Dedifferentiated amniotic fluid mesenchymal stem cell (primary cell): ENCODE measurements at regions not wholly inside any gene's neighbourhood (a gene's known extent, or its start where the extent isn't known, plus 50 kb on each side); places are given as distances from the start of the nearest gene placed in this dataset.
"Not testable (repeated sequence)": the region's sequence is repeated elsewhere in the genome, so short reads cannot be mapped to it uniquely, and the experiment has no call there.

Experiments
- DNase-seq: peaks from one replicate; pipeline ENCODE4 v3.0.0-alpha.2; 2016; ENCODE audit errors: extremely low spot score

GRCh38 chr7:73244782-73245311 lies 63.8 kb downstream of the NSUN5 start:
- not testable (repeated sequence) for DNase-seq

DNA sequence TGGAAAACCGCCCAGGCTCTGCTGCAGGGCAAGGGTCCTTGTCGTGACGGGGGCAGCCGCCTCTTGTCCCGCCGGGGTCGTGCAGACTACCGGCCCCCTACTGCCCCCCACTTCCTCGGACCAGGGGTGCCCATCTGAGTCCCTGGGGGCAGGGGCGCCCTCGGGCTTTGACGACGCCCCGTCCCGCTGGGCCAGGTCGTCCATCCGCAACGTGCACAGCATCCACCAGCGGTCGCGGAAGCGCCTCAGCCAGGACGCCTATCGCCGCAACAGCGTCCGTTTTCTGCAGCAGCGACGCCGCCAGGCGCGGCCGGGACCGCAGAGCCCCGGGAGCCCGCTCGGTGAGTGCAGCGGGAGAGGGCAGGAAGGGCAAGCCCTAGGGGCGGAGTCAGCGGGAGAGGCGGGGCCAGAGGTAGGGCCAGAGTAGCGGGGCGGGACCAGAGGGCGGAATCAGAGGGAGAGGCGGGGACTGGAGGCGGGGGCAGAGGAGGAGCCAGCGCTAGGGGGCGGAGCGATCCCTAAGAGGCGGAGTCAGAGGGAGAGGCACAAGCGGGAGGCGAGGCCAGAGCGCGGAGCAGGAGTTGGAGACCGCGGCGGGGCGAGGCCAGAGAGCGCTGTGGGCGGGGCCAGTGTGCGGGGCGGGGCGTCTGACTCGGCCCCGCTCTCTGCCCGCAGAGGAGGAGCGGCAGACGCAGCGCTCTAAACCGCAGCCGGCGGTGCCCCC lies 73.5 kb downstream of the NSUN5 start:
- not testable (repeated sequence) for DNase-seq

DNA sequence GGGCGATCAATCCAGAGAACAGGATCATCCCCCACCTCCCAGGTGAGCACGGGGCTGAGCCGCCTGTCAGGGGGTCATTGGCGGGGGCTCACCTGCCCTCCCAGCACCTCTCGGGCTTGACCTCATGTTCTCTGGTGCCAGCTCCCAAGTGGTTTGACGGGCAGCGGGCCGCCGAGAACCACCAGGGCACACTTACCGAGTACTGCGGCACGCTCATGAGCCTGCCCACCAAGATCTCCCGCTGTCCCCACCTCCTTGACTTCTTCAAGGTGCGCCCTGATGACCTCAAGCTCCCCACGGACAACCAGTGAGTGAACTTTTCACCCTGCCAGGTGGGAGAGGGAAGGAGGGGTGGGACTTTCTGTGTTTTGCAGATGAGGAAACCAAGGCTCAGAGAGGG lies 82.9 kb downstream of the NSUN5 start:
- DNase-seq: not testable (repeated sequence)

DNA sequence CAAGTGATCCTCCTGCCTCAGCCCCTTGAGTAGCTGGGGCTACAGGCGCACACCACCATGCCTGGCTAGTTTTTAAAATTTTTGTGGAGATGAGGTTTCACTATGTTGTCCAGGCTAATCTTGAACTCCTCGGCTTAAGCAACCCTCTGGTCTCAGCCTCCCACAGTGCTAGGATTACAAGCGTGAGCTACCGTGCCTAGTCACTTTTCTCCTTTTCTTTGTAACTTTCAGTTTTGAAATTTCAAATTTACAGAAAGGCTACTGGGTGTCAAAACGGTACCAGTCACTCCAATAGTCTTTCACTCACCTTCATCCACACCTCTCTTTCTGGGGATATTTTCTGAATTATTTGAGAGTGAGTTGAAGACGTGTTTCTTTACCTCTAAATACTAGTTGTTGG lies 86.9 kb downstream of the NSUN5 start:
- not testable (repeated sequence) for DNase-seq

DNA sequence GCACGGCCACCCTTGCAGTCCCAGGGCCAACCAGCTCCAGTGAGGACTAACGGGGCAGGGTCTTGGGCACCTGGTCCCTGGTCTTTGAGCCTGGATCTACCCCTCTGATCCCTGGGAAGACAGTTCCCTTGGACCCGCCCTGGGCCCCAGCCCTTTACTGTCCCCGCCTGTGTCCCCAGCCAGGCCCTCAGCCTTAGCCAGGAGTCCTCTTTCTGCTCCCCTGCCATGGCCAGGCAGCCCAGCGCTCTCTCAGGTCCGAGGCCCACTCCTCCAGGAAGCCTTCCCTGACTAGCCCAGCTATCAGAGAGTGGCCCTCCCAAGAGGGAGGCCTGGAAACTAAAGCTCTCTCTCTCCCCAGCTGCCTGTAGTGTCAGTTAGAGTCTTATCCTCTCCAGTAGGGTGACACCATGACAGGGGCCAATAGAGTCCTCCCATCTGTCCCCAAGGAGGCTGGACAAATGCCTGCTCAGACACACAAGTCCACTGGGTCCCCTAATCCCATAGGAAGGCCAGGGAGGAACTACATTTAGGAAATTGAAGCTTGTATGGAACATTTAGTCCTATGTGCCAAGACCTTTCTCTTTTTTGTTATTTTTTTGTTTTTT lies 87.8 kb downstream of the NSUN5 start:
- DNase-seq: not testable (repeated sequence)

DNA sequence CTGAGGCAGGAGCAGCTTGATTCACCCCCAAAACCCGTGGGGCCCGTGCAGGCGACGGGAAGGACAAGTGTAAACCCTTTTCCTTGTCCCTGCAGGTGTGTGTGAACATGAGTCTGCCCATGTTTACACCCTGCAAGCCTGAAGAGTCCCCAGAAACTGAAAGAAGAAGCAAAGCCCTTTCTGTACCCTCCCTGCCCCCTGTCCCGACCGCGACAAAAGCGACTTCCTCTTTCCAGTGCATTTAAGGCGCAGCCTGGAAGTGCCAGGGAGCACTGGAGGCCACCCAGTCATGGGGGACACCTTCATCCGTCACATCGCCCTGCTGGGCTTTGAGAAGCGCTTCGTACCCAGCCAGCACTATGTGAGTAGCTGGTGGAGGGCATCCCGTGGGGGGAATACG lies 88.3 kb downstream of the NSUN5 start:
- DNase-seq: not testable (repeated sequence)

GRCh38 chr7:73218802-73219201 lies 89.8 kb downstream of the NSUN5 start:
- DNase-seq: not testable (repeated sequence)

DNA sequence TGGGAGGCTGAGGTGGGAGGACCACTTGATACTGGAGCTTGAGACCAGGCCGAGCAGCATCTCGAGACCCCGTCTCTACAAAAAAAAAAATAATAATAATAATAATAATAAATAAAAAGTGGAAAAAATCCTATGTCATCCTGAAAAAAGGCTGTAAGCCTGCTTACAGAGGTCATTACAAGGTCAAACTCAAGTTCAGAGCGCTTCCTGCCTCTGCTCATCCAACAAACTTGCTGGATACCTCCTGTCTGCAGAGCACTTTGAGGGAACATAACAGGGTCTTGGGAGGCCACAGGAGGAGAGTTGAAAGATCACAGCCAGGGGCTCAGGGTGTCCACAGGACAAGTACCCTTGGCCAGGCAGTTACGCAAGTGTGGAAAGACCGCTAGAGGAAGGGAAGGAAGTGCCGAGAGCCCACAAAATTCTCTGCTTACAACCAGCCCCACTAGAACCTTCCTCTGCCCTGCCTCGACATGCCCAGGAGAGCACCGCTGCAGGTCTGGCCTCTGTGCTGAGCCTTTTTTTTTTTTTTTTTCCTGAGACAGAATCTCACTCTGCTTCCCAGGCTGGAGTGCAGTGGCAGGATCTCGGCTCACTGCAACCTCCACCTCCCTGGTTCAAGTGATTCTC lies 92.5 kb downstream of the NSUN5 start:
- not testable (repeated sequence) for DNase-seq

DNA sequence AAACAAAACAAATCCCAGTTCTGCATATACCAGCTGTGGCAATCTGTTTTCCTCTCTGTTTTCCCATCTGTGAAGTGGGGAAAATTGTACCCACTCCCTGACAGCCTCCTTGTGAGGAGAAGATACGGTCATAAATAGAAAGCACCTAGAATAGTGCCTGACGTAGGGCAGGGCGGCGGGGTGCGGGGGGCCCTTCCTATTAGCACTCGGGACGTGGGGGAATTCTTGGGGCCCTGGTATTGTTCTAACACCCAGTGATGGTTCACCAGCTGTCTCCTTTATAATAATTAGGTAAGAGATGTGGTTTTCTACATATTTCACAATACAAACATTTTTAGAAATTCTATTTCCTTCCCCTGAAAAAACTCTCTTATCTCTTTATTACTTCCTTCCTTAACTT lies 93.4 kb downstream of the NSUN5 start:
- not testable (repeated sequence) for DNase-seq

DNA sequence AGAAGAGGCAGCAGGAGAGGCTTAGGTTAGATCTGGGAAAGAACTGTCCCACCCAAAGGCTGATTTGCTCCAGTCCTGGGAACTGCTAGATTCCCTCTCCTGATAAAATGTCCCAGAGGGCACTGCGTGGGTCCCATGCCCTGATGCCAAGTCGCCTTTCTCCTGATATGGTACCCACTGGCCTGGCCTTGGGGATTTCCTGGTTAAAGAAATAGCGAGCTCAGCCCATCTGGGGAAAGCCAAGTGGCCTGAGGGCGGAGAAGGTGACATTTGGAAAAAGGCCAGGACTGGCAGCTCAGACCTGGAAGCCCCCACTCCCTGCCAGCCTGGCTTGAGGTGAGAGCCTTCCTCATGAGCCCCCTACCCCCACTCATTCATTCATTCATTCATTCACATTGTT lies 94.2 kb downstream of the NSUN5 start:
- DNase-seq: not testable (repeated sequence)

DNA sequence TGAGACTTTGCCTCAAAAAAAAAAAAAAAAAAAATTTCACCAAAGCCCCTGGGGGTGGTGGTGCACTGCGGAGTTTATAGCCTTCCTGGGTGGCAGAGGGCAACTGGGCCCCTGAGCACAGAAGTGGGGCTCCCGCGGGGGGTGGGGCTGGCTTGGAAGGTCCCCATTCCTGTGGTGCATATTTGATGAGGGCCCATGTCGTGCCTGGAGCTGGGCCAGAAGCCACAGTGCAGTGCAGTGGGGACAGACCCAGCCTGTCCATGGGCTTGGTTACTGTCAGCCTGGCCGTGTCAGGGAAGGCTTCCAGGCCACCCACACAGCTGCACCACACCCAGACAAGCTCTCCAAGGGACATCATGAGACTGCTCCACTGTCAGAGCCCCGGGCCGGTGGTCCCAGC lies 95.5 kb downstream of the NSUN5 start:
- not testable (repeated sequence) for DNase-seq

DNA sequence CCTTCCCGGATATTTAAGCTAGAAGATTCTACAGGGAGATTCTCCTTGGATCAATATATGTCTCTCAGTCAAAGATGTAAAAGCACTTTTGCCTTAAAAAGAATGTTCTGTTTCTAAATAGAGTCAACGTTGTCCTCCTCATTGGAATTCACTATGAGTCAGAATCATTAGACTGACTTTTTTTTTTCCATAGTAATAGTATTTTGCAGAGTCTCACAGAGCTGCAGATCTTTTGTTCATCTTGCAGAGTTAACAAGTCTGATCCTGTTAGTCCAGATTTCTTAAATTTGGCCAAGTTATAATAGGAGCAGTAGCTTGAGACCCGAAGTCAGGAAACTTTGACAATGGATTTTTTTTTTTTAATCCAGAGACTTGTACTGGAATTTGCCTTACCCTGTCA lies 103.0 kb downstream of the NSUN5 start:
- not testable (repeated sequence) for DNase-seq

DNA sequence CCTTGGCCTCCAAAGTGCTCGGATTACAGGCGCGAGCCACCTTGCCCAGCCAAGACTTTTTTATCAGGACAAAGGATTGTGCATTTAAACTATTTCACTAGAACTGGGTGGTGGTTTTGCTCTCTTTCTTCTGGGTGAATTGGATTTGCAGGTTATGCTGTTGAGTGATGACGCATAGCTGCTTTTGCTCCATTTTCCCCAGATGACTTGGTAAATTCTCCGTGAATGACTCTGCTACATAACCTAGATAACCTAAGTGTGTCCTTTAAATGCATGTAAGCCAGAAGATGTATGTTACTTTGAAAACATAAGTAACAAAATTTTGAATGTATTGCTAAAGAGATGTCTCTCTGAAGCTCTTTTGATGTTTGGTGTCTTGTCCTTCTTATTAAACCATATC lies 103.7 kb downstream of the NSUN5 start:
- DNase-seq: peak; percentile 15

DNA sequence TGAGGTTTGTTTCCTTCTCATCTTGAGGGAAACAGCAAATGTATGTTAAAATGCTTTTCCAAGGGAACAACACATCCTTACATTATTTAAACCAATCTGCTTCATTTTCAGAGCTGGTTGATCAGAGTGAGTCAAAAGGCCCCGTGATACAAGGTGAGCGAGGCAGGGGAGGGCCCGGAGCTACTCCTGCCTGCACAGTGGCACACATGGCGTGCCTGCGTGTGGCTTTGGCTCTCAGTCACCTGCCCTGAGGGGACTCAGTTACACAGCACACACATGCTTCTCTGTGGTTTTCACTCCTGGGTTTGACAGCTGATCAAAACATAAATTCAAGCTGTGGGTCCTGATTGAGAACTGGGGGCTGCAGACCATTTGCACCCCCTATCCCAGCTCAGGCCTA lies 105.3 kb downstream of the NSUN5 start:
- not testable (repeated sequence) for DNase-seq

- not testable (repeated sequence) for DNase-seq
These were observed 107.4 kb downstream of the NSUN5 start for GRCh38 chr7:73201264-73201663.

- DNase-seq: not testable (repeated sequence)
These were observed 108.0 kb downstream of the NSUN5 start for GRCh38 chr7:73200518-73201099.

- not testable (repeated sequence) for DNase-seq
These were observed 108.2 kb upstream of the SPDYE9 start for GRCh38 chr7:73193991-73194390.

DNA sequence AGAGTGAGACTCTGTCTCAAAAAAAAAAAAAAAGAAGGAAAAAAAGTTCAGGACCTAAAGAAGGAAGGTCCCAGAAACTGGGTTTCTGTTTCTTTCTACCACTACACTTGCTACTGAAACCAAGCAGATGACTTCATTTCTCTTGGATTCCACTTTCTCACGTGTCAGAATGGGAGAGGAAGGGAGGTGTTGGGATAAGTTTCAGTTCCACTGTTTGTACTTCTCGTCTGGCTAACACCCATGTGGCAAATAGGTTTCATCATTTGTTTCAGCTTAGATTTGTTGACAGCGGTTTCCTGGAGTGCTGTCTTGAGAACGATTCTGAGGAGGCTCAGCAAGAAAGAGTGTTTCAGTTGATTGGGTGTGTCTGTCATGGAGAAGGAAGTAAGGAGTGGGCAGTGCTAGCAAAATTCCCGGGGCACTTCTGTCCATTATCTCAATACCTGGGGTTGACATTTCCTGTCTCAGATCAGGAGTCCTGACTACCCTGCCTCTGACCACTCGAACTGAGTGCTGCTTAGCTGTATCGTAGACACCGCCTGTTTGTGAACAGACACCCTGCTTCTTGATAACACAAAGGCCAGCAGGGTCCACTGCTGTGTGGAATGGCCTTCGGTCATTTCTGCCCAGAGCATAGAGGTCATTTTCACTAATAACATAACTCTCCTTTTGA lies 104.8 kb upstream of the SPDYE9 start:
- DNase-seq: not testable (repeated sequence)

GRCh38 chr7:73188287-73188686 lies 102.4 kb upstream of the SPDYE9 start:
- not testable (repeated sequence) for DNase-seq

GRCh38 chr7:73186589-73187309 lies 100.9 kb upstream of the SPDYE9 start:
- not testable (repeated sequence) for DNase-seq

GRCh38 chr7:73176813-73177212 lies 91.0 kb upstream of the SPDYE9 start:
- DNase-seq: not testable (repeated sequence)
